IMR-90 (cell line): ENCODE measurements at regions not wholly inside any gene's neighbourhood (a gene's known extent, or its start where the extent isn't known, plus 50 kb on each side); places are given as distances from the start of the nearest gene placed in this dataset.

Experiments
- ATAC-seq: fragments of 200-7000 bp; cut with Tn5 transposase; 2 replicates; pipeline ENCODE4 v1.9.1; 2020; ENCODE audit warnings: low read depth, mild to moderate bottlenecking, moderate library complexity
- BruUV-seq: library from RNA; stranded (reverse); fragments of 400-500 nt; replicated peaks from 2 replicates; lab custom pipeline; 2021; lab: Mats Ljungman, UMichigan
- CTCF ChIA-PET: fragments of 300-600 bp; formaldehyde crosslinking; extraction: SDS; loops from one replicate; lab custom pipeline; 2021; ENCODE audit warnings: antibody characterized with exemption; lab: Yijun Ruan, JAX
- POLR2A ChIA-PET: fragments of 300-600 bp; sonication (Branson Sonifier 250); formaldehyde crosslinking; loops from one replicate; lab custom pipeline; 2022; ENCODE audit warnings: antibody characterized with exemption; ENCODE audit not compliant: unreplicated experiment; lab: Charles Lee
- DNase-seq: peaks from one replicate; pipeline ENCODE4 v3.0.0; 2013
- H2AFZ ChIP-seq: replicated peaks from 2 replicates; pipeline ENCODE3; 2013; ENCODE audit warnings: low read length, mild to moderate bottlenecking; ENCODE audit not compliant: poor library complexity
- H2AK5ac ChIP-seq: 2 replicates; pipeline ENCODE4 v1.6.1; 2013; ENCODE audit warnings: low read depth, low read length, inconsistent platforms
- H2AK9ac ChIP-seq: replicated peaks from 2 replicates; pipeline ENCODE3; 2013; ENCODE audit warnings: mild to moderate bottlenecking, low read depth, low read length, moderate library complexity; ENCODE audit not compliant: poor library complexity
- H2BK120ac ChIP-seq: 2 replicates; pipeline ENCODE4 v1.6.1; 2013; ENCODE audit warnings: low read depth, low read length, inconsistent platforms
- H2BK15ac ChIP-seq: 3 replicates; pipeline ENCODE4 v1.6.1; 2013; ENCODE audit warnings: low read depth, low read length, inconsistent platforms
- H2BK20ac ChIP-seq: 2 replicates; pipeline ENCODE4 v1.6.1; 2013; ENCODE audit warnings: low read depth, mild to moderate bottlenecking, inconsistent platforms, low read length, moderate library complexity
- H2BK5ac ChIP-seq: 2 replicates; pipeline ENCODE4 v1.6.1; 2013; ENCODE audit warnings: mild to moderate bottlenecking, low read depth, low read length, inconsistent platforms; ENCODE audit not compliant: poor library complexity, severe bottlenecking
- H3K14ac ChIP-seq: replicated peaks from 2 replicates; pipeline ENCODE4 v1.6.1; 2013; ENCODE audit warnings: low read depth, low read length, inconsistent platforms
- H3K18ac ChIP-seq: 2 replicates; pipeline ENCODE4 v1.6.1; 2013; ENCODE audit warnings: low read depth, low read length, control low read depth
- H3K23ac ChIP-seq: 2 replicates; pipeline ENCODE4 v1.6.1; 2013; ENCODE audit warnings: low read depth, low read length, inconsistent platforms
- H3K27ac ChIP-seq: 2 replicates; pipeline ENCODE4 v1.5.1; 2013; ENCODE audit warnings: mild to moderate bottlenecking, control low read depth, low read length; ENCODE audit not compliant: insufficient read depth
- H3K27me3 ChIP-seq: 2 replicates; pipeline ENCODE4 v1.6.1; 2013; ENCODE audit warnings: low read length; ENCODE audit not compliant: control insufficient read depth, insufficient read depth
- H3K36me3 ChIP-seq: 2 replicates; pipeline ENCODE4 v1.6.1; 2013; ENCODE audit warnings: low read length, mixed read lengths; ENCODE audit not compliant: control insufficient read depth, insufficient read depth
- H3K4ac ChIP-seq: 2 replicates; pipeline ENCODE4 v1.6.1; 2013; ENCODE audit warnings: low read depth, low read length, inconsistent platforms
- H3K4me1 ChIP-seq: 2 replicates; pipeline ENCODE4 v1.6.1; 2013; ENCODE audit warnings: low read length, mixed read lengths; ENCODE audit not compliant: control insufficient read depth, insufficient read depth
- H3K4me2 ChIP-seq: 2 replicates; pipeline ENCODE4 v1.6.1; 2013; ENCODE audit warnings: low read depth, mild to moderate bottlenecking, control low read depth, low read length, moderate library complexity
- H3K4me3 ChIP-seq: 2 replicates; pipeline ENCODE4 v1.5.1; 2013; ENCODE audit warnings: low read depth, mild to moderate bottlenecking, control low read depth, low read length, moderate library complexity; ENCODE audit not compliant: insufficient read depth
- H3K56ac ChIP-seq: 2 replicates; pipeline ENCODE4 v1.6.1; 2013; ENCODE audit warnings: low read length, inconsistent platforms; ENCODE audit not compliant: insufficient read depth; ENCODE audit errors: extremely low read depth
- H3K79me1 ChIP-seq, 2 experiments: 2 replicates each; pipeline ENCODE4 v1.6.1; 2013; ENCODE audit warnings: low read length in 2 of 2, inconsistent platforms in 1 of 2, low read depth in 1 of 2
- H3K9ac ChIP-seq: 2 replicates; pipeline ENCODE4 v1.6.1; 2013; ENCODE audit warnings: low read depth, low read length, control low read depth
- H3K9me1 ChIP-seq: 2 replicates; pipeline ENCODE4 v1.6.1; 2013; ENCODE audit warnings: low read length, inconsistent platforms; ENCODE audit not compliant: insufficient read depth
- H3K9me3 ChIP-seq: 2 replicates; pipeline ENCODE4 v1.6.1; 2013; ENCODE audit warnings: low read length; ENCODE audit not compliant: control insufficient read depth, insufficient read depth
- H4K20me1 ChIP-seq: 2 replicates; pipeline ENCODE4 v1.6.1; 2013; ENCODE audit warnings: low read length, inconsistent platforms; ENCODE audit not compliant: insufficient read depth
- H4K5ac ChIP-seq: 2 replicates; pipeline ENCODE4 v1.6.1; 2013; ENCODE audit warnings: mild to moderate bottlenecking, low read depth, low read length, control low read depth
- H4K8ac ChIP-seq, 2 experiments: 2 replicates each; pipeline ENCODE4 v1.6.1; 2013; ENCODE audit warnings: low read depth in 2 of 2, low read length in 2 of 2, control low read depth in 1 of 2, inconsistent platforms in 1 of 2
- H4K91ac ChIP-seq: 2 replicates; pipeline ENCODE4 v1.6.1; 2013; ENCODE audit warnings: low read depth, low read length, inconsistent platforms; ENCODE audit not compliant: insufficient read depth
- BHLHE40 ChIP-seq: fragments of 150-350 bp; IDR thresholded peaks from 2 replicates; pipeline ENCODE4 v1.6.1; 2016; ENCODE audit warnings: mild to moderate bottlenecking, low read depth, low read length
- CEBPB ChIP-seq: IDR thresholded peaks from 2 replicates; pipeline ENCODE4 v1.6.1; 2012; ENCODE audit warnings: low read depth, low read length, improper control_type of control experiment
- CHD1 ChIP-seq: IDR thresholded peaks from 2 replicates; pipeline ENCODE4 v1.6.1; 2012; ENCODE audit warnings: low read depth, low read length, improper control_type of control experiment
- FOS ChIP-seq: fragments of 150-350 bp; IDR thresholded peaks from 2 replicates; pipeline ENCODE4 v1.6.1; 2016; ENCODE audit warnings: low read depth, low read length
- MAFK ChIP-seq: IDR thresholded peaks from 2 replicates; pipeline ENCODE4 v1.6.1; 2012; ENCODE audit warnings: low read depth, low read length, improper control_type of control experiment
- MAZ ChIP-seq: IDR thresholded peaks from 2 replicates; pipeline ENCODE4 v1.6.1; 2012; ENCODE audit warnings: low read depth, mild to moderate bottlenecking, low read length, improper control_type of control experiment, moderate library complexity, borderline replicate concordance
- MXI1 ChIP-seq: IDR thresholded peaks from 2 replicates; pipeline ENCODE4 v1.6.1; 2012; ENCODE audit warnings: low read depth, mild to moderate bottlenecking, low read length, moderate library complexity, borderline replicate concordance
- NFE2L2 ChIP-seq: fragments of 150-350 bp; IDR thresholded peaks from 2 replicates; pipeline ENCODE4 v1.6.1; 2016; ENCODE audit warnings: low read depth, mild to moderate bottlenecking, low read length
- POLR2A ChIP-seq: IDR thresholded peaks from 2 replicates; pipeline ENCODE4 v1.6.1; 2012; ENCODE audit warnings: mild to moderate bottlenecking, low read depth, low read length
- RAD21 ChIP-seq: IDR thresholded peaks from 2 replicates; pipeline ENCODE4 v1.6.1; 2012; ENCODE audit warnings: low read length, improper control_type of control experiment
- RCOR1 ChIP-seq: IDR thresholded peaks from 2 replicates; pipeline ENCODE4 v1.6.1; 2012; ENCODE audit warnings: mild to moderate bottlenecking, low read length, improper control_type of control experiment; ENCODE audit not compliant: insufficient replicate concordance
- RFX5 ChIP-seq: IDR thresholded peaks from 2 replicates; pipeline ENCODE4 v1.8.0; 2012; ENCODE audit warnings: low read depth, mild to moderate bottlenecking, low read length, moderate library complexity
- SMC3 ChIP-seq: fragments of 150-350 bp; IDR thresholded peaks from 2 replicates; pipeline ENCODE4 v1.6.1; 2016; ENCODE audit warnings: low read depth, mild to moderate bottlenecking, antibody characterized with exemption, low read length, moderate library complexity
- WGBS, 2 experiments: methylation state at CpG; one replicate each; pipeline versions ENCODE4 v1.1.5 to v1.1.7; 2013; ENCODE audit warnings: missing lambda C conversion rate in 2 of 2; ENCODE audit not compliant: insufficient read length in 1 of 2; ENCODE audit errors: extremely low coverage in 2 of 2; 5-methylcytosine and 5-hydroxymethylcytosine counted together
- dilution Hi-C: fragments of 300-500 bp; cut with HindIII; formaldehyde crosslinking; loops from one replicate; pipeline ENCODE4 v1.14.3; 2018; ENCODE audit warnings: low sequenced_read_pairs; ENCODE audit not compliant: unreplicated experiment
- in situ Hi-C: fragments of 300-500 bp; cut with MboI; formaldehyde crosslinking; loops from 3 replicates; pipeline ENCODE4 v1.14.3; 2019; ENCODE audit warnings: low sequenced_read_pairs, inconsistent platforms, mixed read lengths
- intact Hi-C: fragments of 100-400 bp; cut with micrococcal nuclease; formaldehyde crosslinking; loops from 2 replicates; pipeline ENCODE4 v1.10.0; 2022
- TF ChIP-seq, protein P1 (sequence below): fragments of 150-350 bp; IDR thresholded peaks from 2 replicates; pipeline ENCODE4 v1.6.1; 2017; ENCODE audit warnings: mild to moderate bottlenecking, antibody characterized with exemption, low read length, low read depth
- TF ChIP-seq, protein P2 (sequence below): fragments of 150-350 bp; IDR thresholded peaks from 2 replicates; pipeline ENCODE4 v1.6.1; 2016; ENCODE audit warnings: low read depth, mild to moderate bottlenecking, low read length, moderate library complexity, borderline replicate concordance
- TF ChIP-seq, protein P3 (sequence below): conservative IDR thresholded peaks from 2 replicates; pipeline ENCODE4 v1.5.1; 2012; ENCODE audit warnings: mild to moderate bottlenecking, low read depth, low read length, improper control_type of control experiment

- Histone ChIP-seq H3K9me3 (no peaks in the 10 kb centered on the region; the same call in 1 of the 2 replicates), H3K18ac (no peak overlapping the region), H2AFZ (no peak overlapping the region), H3K4me3 (no peak overlapping the region), H2AK9ac (no peak overlapping the region), H2BK20ac (no peak overlapping the region), H2AK5ac (no peak overlapping the region), H4K91ac (no peak overlapping the region), H3K27me3 (no peaks in the 10 kb centered on the region), H3K79me1 (no peaks in the 10 kb centered on the region), H4K5ac (no peak overlapping the region), H3K9ac (no peak overlapping the region), H2BK5ac (no peak overlapping the region), H3K4ac (no peak overlapping the region), H3K9me1 (no peaks in the 10 kb centered on the region), H3K56ac (no peak overlapping the region), H3K36me3 (no peaks in the 10 kb centered on the region), H4K20me1 (no peaks in the 10 kb centered on the region), H3K23ac (no peak overlapping the region), H4K8ac (no peak overlapping the region), H2BK15ac (no peak overlapping the region), H3K4me2 (no peak overlapping the region), H3K27ac (no peak overlapping the region), H3K4me1 (no peaks in the 10 kb centered on the region), H3K14ac (no peak overlapping the region), H2BK120ac (no peak overlapping the region)
- no TSS peak for BruUV-seq
- ATAC-seq (no peak), DNase-seq (no peak)
- WGBS, 2 experiments: no CpG with 5 or more reads among the region's 8 CpGs
- TF ChIP-seq BHLHE40: no peak
- no peak for TF ChIP-seq NFE2L2
- no peak for TF ChIP-seq MAZ
- TF ChIP-seq CEBPB: no peak
- TF ChIP-seq, protein P1, sequence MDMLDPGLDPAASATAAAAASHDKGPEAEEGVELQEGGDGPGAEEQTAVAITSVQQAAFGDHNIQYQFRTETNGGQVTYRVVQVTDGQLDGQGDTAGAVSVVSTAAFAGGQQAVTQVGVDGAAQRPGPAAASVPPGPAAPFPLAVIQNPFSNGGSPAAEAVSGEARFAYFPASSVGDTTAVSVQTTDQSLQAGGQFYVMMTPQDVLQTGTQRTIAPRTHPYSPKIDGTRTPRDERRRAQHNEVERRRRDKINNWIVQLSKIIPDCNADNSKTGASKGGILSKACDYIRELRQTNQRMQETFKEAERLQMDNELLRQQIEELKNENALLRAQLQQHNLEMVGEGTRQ: no peak
- TF ChIP-seq SMC3: no peak
- TF ChIP-seq CHD1: no peak
- TF ChIP-seq MXI1: no peak
- no peak for TF ChIP-seq RCOR1
- TF ChIP-seq, protein P2, sequence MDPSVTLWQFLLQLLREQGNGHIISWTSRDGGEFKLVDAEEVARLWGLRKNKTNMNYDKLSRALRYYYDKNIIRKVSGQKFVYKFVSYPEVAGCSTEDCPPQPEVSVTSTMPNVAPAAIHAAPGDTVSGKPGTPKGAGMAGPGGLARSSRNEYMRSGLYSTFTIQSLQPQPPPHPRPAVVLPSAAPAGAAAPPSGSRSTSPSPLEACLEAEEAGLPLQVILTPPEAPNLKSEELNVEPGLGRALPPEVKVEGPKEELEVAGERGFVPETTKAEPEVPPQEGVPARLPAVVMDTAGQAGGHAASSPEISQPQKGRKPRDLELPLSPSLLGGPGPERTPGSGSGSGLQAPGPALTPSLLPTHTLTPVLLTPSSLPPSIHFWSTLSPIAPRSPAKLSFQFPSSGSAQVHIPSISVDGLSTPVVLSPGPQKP: no peak
- no peak for TF ChIP-seq RFX5
- no peak for TF ChIP-seq POLR2A
- TF ChIP-seq RAD21: no peak
- TF ChIP-seq, protein P3, sequence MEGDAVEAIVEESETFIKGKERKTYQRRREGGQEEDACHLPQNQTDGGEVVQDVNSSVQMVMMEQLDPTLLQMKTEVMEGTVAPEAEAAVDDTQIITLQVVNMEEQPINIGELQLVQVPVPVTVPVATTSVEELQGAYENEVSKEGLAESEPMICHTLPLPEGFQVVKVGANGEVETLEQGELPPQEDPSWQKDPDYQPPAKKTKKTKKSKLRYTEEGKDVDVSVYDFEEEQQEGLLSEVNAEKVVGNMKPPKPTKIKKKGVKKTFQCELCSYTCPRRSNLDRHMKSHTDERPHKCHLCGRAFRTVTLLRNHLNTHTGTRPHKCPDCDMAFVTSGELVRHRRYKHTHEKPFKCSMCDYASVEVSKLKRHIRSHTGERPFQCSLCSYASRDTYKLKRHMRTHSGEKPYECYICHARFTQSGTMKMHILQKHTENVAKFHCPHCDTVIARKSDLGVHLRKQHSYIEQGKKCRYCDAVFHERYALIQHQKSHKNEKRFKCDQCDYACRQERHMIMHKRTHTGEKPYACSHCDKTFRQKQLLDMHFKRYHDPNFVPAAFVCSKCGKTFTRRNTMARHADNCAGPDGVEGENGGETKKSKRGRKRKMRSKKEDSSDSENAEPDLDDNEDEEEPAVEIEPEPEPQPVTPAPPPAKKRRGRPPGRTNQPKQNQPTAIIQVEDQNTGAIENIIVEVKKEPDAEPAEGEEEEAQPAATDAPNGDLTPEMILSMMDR: no peak
- no peak for TF ChIP-seq MAFK
- TF ChIP-seq FOS: no peak
- ChIA-PET CTCF (interaction anchor here (0.6 kb wide), 1 partner anchor 247 kb away, joined by 4 read pairs; no protein-coding TSS in a partner anchor), POLR2A (no interaction called here)
- in situ Hi-C loops (no loop called here), intact Hi-C loops (no loop called here), dilution Hi-C loops (no loop called here)
These were observed 634.2 kb upstream of the SETBP1 start for GRCh38 chr18:44046376-44046975.
